WI38 (cell line): ENCODE measurements at regions not wholly inside any gene's neighbourhood (a gene's known extent, or its start where the extent isn't known, plus 50 kb on each side); places are given as distances from the start of the nearest gene placed in this dataset.
"Not testable (repeated sequence)": the region's sequence is repeated elsewhere in the genome, so short reads cannot be mapped to it uniquely, and the experiment has no call there.

Experiments
- H3K4me3 ChIP-seq: 2 replicates; pipeline ENCODE4 v1.5.1; 2011; ENCODE audit warnings: low read depth, mild to moderate bottlenecking, control low read depth, low read length
- CTCF ChIP-seq: IDR thresholded peaks from 2 replicates; pipeline ENCODE4 v1.5.1; 2012; ENCODE audit warnings: low read depth, mild to moderate bottlenecking, control low read depth, low read length

GRCh38 chr16:8087146-8087545 lies 503.2 kb downstream of the TMEM114 start:
- TF ChIP-seq CTCF: no peak
- H3K4me3 ChIP-seq: no peak overlapping the region

DNA sequence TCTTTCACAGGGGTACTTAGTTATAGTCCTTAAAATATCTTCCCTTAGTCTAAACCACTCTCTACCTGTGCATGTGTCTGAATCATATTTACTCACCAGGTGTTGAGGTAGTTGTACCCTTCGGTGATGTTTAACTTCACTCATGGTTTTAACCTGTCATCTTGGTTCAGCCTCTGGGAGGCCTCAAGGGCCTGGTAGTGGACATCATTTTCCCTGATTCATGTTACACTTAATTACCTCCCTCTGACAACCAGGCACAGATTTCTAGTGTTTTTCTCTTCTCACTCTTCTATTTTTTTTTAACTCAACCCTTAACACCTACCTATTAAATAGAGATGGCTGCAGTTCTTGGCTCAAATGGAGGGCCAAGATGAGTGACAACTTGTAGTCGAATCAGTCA lies 505.4 kb downstream of the TMEM114 start:
- TF ChIP-seq CTCF: no peak
- no peak overlapping the region for H3K4me3 ChIP-seq

DNA sequence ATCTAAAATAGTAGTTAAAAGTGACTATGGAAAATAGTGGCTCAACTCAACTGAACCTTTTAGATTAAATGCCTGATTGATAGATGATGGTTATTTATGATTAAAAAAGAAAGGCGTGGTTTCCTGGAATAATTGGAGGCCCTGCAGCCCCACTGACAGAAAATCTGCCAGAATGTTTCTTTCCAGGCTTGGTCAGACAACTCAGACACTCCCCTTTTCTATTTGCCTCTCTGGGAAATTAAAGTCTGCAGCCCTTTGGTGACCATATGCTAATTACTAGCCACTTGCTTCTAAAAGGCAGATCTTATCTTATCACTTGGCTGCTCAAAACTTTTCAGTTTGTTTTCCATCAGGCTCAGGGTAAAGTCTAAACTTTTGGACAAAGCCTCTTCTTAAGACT lies 506.0 kb downstream of the TMEM114 start:
- no peak overlapping the region for H3K4me3 ChIP-seq
- TF ChIP-seq CTCF: no peak

DNA sequence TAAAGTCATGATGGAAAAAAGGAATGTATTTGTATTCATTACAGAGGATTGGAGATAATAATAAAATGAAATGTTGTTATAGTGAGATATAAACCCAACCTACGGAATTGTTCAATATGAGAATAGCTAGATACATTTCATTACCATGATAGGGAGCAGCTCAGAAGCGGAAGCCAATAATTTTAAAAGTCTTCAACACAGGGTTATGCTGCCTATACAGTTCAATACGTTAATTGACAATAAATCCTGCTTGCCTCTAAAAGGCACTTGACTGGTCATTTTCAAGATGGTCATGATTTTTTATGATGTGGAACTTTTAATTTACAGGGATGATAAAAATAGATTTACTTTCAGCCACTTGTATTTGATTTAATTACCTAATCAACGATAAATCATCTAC lies 506.8 kb downstream of the TMEM114 start:
- TF ChIP-seq CTCF: no peak
- H3K4me3 ChIP-seq: no peak overlapping the region

DNA sequence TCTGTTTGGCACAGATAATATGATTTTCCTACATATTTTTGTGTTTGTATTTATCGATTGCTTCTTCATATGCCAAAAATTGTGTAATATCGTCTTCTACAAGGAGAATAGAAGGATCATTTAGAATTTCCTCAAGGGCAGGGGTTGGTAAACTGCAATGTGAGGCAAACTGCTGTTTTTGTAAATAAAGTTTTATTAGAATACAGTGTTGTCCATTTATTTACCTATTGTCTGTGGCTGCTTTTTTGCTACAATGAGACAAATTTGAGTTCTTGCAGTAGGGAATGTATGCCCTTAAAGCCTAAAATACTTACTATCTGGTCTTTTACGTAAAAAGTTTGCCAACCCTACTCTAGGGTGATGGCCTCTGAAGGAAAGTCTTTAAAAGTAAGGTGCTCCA lies 509.5 kb downstream of the TMEM114 start:
- H3K4me3 ChIP-seq: no peak overlapping the region
- no peak for TF ChIP-seq CTCF

DNA sequence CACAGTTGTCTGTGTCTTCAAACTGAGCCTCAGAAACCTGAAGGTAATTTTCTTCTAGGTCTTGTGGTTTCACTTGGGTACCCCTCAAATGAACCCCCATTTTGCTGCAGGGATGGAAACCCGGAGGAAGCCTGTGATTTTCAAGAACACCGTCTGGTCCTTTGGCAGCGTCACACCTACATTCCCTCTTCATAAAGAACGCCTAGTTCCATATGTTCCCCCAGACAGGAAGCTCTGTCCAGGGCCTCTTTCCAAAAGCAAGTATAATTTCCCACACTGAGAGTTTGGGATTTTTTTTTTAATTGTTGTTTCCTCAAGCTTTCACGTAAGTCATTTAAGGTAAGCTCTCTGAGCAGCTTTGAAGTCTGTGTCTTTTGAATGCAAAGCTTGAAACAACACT lies 515.0 kb downstream of the TMEM114 start:
- no peak for TF ChIP-seq CTCF
- H3K4me3 ChIP-seq: no peak overlapping the region

- H3K4me3 ChIP-seq: no peak overlapping the region
- no peak for TF ChIP-seq CTCF
Measured at GRCh38 chr16:8070506-8070905, 519.8 kb downstream of the TMEM114 start.

DNA sequence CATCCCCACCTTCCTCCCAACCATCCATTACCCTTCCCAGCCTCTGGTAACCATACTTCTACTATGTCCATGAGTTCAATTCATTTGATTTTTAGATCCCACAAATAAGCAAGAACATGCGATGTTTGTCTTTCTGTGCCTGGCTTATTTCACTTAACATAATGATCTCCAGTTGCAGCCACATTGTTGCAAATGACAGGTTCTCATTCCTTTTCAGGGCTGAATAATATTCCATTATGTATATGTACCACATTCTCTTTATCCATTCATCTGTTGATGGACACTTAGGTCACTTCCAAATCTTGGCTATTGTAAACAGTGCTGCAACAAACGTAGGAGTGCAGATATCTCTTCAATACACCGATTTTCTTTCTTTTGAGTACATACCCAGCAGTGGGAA lies 522.1 kb downstream of the TMEM114 start:
- not testable (repeated sequence) for H3K4me3 ChIP-seq
